ENCODE measurements at regions not wholly inside any gene's neighbourhood (a gene's known extent, or its start where the extent isn't known, plus 50 kb on each side); places are given as distances from the start of the nearest gene placed in this dataset.

DNA sequence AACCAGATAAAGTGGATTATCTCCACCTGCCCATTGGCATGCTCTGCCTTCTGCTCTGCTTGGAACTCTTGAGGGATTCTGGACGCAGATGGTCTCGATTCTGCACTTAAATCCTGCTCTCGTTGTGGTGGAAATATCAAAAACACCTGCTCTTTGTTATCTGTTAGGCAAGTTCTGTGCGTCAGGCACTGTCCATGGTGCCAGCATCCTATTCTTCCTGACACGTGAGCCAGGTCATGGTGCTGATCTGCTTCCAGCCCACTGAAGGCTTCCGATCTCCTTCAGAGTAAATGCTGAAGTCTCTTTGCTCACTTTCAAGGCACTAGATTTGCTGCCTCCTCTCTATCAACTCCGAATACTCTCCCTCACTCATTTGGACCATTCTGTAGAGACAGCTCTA lies 505.6 kb downstream of the HTR7 start:
- no peaks in the 10 kb centered on the region for H3K4me1 ChIP-seq
- no peak for ATAC-seq
- no peaks in the 10 kb centered on the region for H3K27me3 ChIP-seq
- TF ChIP-seq, protein P1, sequence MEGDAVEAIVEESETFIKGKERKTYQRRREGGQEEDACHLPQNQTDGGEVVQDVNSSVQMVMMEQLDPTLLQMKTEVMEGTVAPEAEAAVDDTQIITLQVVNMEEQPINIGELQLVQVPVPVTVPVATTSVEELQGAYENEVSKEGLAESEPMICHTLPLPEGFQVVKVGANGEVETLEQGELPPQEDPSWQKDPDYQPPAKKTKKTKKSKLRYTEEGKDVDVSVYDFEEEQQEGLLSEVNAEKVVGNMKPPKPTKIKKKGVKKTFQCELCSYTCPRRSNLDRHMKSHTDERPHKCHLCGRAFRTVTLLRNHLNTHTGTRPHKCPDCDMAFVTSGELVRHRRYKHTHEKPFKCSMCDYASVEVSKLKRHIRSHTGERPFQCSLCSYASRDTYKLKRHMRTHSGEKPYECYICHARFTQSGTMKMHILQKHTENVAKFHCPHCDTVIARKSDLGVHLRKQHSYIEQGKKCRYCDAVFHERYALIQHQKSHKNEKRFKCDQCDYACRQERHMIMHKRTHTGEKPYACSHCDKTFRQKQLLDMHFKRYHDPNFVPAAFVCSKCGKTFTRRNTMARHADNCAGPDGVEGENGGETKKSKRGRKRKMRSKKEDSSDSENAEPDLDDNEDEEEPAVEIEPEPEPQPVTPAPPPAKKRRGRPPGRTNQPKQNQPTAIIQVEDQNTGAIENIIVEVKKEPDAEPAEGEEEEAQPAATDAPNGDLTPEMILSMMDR (IDR thresholded peaks at IDR 0.05): no peak
- H3K9me3 ChIP-seq: no peaks in the 10 kb centered on the region
- no peaks in the 10 kb centered on the region for H3K36me3 ChIP-seq
- intact Hi-C loops (cut with DNase I): no loop called here
- DNase-seq: no peak
- H3K4me3 ChIP-seq: no peak overlapping the region
- H3K27ac ChIP-seq: no peak overlapping the region

DNA sequence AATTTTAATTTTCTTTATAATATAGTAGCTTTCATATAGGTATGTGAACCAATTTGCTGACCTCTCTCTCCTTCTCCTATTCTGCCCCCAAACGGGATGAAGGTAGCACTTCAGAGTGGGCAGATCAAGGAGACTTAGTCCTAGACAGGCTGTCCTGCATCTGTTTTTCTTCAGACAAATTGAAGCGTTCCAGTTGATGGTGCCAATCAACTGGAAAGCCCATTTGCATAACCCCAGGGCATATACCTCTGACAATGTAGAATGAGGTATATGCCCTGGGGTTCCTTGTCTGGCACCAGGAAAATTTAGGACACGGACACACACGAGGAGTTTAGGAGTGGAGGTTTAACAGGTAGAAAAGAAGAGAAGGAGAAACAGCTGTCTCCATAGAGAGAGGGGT lies 502.9 kb downstream of the HTR7 start:
- DNase-seq: no peak
- no peaks in the 10 kb centered on the region for H3K4me1 ChIP-seq
- TF ChIP-seq, protein P1 (IDR thresholded peaks at IDR 0.05): no peak

DNA sequence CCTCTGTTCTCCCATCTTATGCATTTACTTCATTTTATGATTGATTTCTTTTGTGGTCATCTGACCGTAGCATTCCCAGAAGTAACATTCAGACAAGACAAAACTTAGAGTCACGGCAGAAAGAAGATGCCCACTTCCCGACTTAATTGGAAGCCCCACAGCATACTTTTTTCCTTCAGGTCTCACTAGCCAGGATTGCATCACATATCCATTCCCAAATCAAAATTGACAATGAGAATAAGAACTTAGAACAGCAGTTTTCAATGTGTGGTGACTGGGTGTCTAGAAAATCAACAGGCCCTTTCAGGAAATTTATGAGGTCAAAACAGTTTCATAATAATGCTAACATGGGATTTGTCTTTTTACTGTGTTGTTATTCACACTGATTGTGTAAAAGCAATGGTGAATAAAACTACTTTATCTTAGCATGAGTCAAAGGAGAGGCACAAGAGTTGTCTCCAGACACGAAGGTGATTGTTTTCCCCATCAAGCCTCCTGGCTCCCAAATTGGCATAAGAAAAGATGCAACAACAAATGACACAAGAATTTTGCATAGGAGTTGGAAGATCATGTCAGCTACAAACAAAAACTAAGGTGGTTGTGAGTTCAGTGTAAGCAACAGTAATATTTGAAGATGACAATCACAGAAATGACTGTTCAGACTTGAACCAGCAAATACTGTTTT lies 493.9 kb downstream of the HTR7 start:
- intact Hi-C loops (cut with DNase I): no loop called here
- no peaks in the 10 kb centered on the region for H3K4me1 ChIP-seq
- TF ChIP-seq, protein P1 (IDR thresholded peaks at IDR 0.05): no peak
- H3K27me3 ChIP-seq: no peaks in the 10 kb centered on the region
- no peak overlapping the region for H3K27ac ChIP-seq
- H3K4me3 ChIP-seq: no peak overlapping the region
- H3K36me3 ChIP-seq: no peaks in the 10 kb centered on the region
- no peak for DNase-seq
- no peaks in the 10 kb centered on the region for H3K9me3 ChIP-seq
- no peak for ATAC-seq

More for the DNA sequence above, 502.9 kb downstream of the HTR7 start:
- no peak for ATAC-seq
- no peaks in the 10 kb centered on the region for H3K36me3 ChIP-seq
- intact Hi-C loops (cut with DNase I): no loop called here
- no peaks in the 10 kb centered on the region for H3K9me3 ChIP-seq
- no peak overlapping the region for H3K27ac ChIP-seq
- no peaks in the 10 kb centered on the region for H3K27me3 ChIP-seq
- no peak overlapping the region for H3K4me3 ChIP-seq

DNA sequence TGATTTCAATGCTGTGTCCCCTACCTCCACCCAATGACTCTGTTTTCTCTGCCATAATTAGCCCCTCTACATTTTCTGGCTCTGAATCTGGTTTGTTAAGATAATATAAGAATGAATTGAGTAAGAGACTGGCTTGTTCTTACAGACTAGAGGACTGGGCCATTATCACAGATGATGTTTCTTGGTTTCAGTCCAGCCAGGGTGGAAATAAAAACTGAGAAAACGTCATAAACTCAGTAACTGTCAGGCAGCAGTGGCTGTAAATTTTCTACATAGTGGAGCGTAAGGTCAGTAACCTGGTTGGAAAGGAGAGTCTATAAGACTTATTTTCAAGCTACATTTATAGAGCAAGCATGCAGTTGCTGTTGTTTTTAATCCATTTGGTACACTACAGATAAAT lies 485.4 kb downstream of the HTR7 start:
- H3K27me3 ChIP-seq: no peaks in the 10 kb centered on the region
- no peak overlapping the region for H3K4me3 ChIP-seq
- H3K9me3 ChIP-seq: no peaks in the 10 kb centered on the region
- DNase-seq: no peak
- no peak for ATAC-seq
- no peak overlapping the region for H3K27ac ChIP-seq
- no peaks in the 10 kb centered on the region for H3K4me1 ChIP-seq
- intact Hi-C loops (cut with DNase I): no loop called here
- TF ChIP-seq, protein P1 (IDR thresholded peaks at IDR 0.05): no peak
- H3K36me3 ChIP-seq: no peaks in the 10 kb centered on the region

DNA sequence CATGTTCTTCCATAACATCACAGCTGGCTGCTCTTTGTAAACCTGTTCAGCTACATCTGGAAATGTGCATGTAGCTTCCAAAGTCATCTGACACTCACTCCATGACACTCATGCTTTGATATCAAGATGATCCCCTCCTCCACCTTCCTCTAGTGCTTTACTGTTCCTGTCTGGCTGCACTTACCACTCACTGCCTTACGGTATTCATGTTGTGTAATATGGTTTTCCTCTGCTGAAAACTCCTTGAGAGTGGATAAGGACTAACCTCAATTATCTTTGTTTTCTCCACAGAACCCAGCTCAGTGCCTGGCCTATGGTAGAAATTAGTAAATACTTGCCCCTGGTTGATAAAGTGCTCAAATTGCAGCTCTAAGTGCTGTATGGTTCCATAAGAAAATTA lies 483.9 kb downstream of the HTR7 start:
- Histone ChIP-seq H3K27me3 (no peaks in the 10 kb centered on the region), H3K27ac (no peak overlapping the region), H3K4me3 (no peak overlapping the region), H3K4me1 (no peaks in the 10 kb centered on the region), H3K9me3 (no peaks in the 10 kb centered on the region), H3K36me3 (no peaks in the 10 kb centered on the region)
- ATAC-seq (no peak), DNase-seq (no peak)
- intact Hi-C loops (cut with DNase I): no loop called here
- TF ChIP-seq, protein P1 (IDR thresholded peaks at IDR 0.05): no peak
